Lung (tissue), 11 donors: ENCODE measurements at regions not wholly inside any gene's neighbourhood (a gene's known extent, or its start where the extent isn't known, plus 50 kb on each side); places are given as distances from the start of the nearest gene placed in this dataset.

Experiments used
- ATAC-seq: fragments of 200-7000 bp; cut with Tn5 transposase; one replicate; pipeline ENCODE4 v1.9.1; 2020; ENCODE audit warnings: moderate number of reproducible peaks; ENCODE audit not compliant: insufficient read depth, low FRiP score
- DNase-seq, 3 donors: peaks; one replicate each; pipeline ENCODE4 v3.0.0-alpha.2; 2013 to 2017
- H3K27ac ChIP-seq, 2 donors: one replicate each; pipeline ENCODE4 v1.5.1; 2013; ENCODE audit warnings: mild to moderate bottlenecking in 2 of 2, moderate library complexity in 2 of 2, control low read depth in 1 of 2, inconsistent platforms in 1 of 2, low read depth in 1 of 2, low read length in 1 of 2
- H3K27me3 ChIP-seq, 3 donors: one replicate each; pipeline ENCODE4 v1.5.1; 2013; ENCODE audit warnings: low read length in 2 of 3; ENCODE audit not compliant: control insufficient read depth in 3 of 3, insufficient read depth in 3 of 3
- H3K36me3 ChIP-seq, 4 donors: one replicate each; pipeline ENCODE4 v1.5.1; 2013; ENCODE audit warnings: low read length in 4 of 4, mild to moderate bottlenecking in 1 of 4, moderate library complexity in 1 of 4; ENCODE audit not compliant: control insufficient read depth in 4 of 4, insufficient read depth in 4 of 4
- H3K4me1 ChIP-seq, 5 donors: one replicate each; pipeline ENCODE4 v1.5.1; 2013; ENCODE audit warnings: low read length in 5 of 5, mild to moderate bottlenecking in 2 of 5, moderate library complexity in 1 of 5; ENCODE audit not compliant: control insufficient read depth in 5 of 5, insufficient read depth in 5 of 5
- H3K4me3 ChIP-seq: one replicate; pipeline ENCODE4 v1.5.1; 2013; ENCODE audit warnings: mild to moderate bottlenecking, control low read depth, moderate library complexity
- H3K9ac ChIP-seq, 2 donors: one replicate each; pipeline ENCODE4 v1.5.1; 2013; ENCODE audit warnings: low read length in 2 of 2, control low read depth in 1 of 2; ENCODE audit not compliant: insufficient read depth in 1 of 2
- H3K9me3 ChIP-seq, 4 donors: one replicate each; pipeline ENCODE4 v1.5.1; 2013; ENCODE audit warnings: low read length in 3 of 4, mild to moderate bottlenecking in 1 of 4, moderate library complexity in 1 of 4; ENCODE audit not compliant: control insufficient read depth in 4 of 4, insufficient read depth in 3 of 4
- CTCF ChIP-seq: IDR thresholded peaks from 2 replicates; pipeline ENCODE4 v1.5.1; 2012; ENCODE audit warnings: mild to moderate bottlenecking; ENCODE audit errors: control extremely low read depth, extremely low read depth
- WGBS, 2 donors: extraction: QIAGEN DNeasy Blood & Tissue Kit; methylation state at CpG; one replicate each; pipeline ENCODE4 v1.1.7; 2013; 5-methylcytosine and 5-hydroxymethylcytosine counted together
- donor health status: control.
- donor health status: control.
- donor health status: Bipolar disorder and iron deficiency.
- donor health status: healthy.
- donor health status: DM: yes; HTN: yes; CAD: no.

GRCh38 chr2:6309415-6310255 is 556.1 kb downstream of the CMPK2 start:
- Histone ChIP-seq H3K4me1 (peaks cover 0 to 16% (median 9%) of the 10 kb centered on the region in 5 donors), H3K27ac (no peak overlapping the region), H3K4me3 (no peak overlapping the region), H3K9me3 (no peaks in the 10 kb centered on the region), H3K27me3 (no peaks in the 10 kb centered on the region), H3K9ac (no peak overlapping the region), H3K36me3 (no peaks in the 10 kb centered on the region)
- ATAC-seq (no peak), DNase-seq (no peak)
- WGBS, 2 donors = 78 to 79% methylated on average over 9 of the region's 9 CpGs
- no peak for TF ChIP-seq CTCF

GRCh38 chr2:6310256-6311215 is 555.2 kb downstream of the CMPK2 start:
- H3K4me3 ChIP-seq = no peak overlapping the region
- no peak for ATAC-seq
- H3K9ac ChIP-seq = no peak overlapping the region
- DNase-seq = peak; percentile 53 to 72 (median 66)
- peaks cover 0 to 16% (median 9%) of the 10 kb centered on the region in 5 donors for H3K4me1 ChIP-seq
- no peaks in the 10 kb centered on the region for H3K9me3 ChIP-seq
- H3K27me3 ChIP-seq = no peaks in the 10 kb centered on the region
- WGBS, 2 donors = 44 to 46% methylated on average over 16 of the region's 16 CpGs
- no peak overlapping the region for H3K27ac ChIP-seq
- no peak for TF ChIP-seq CTCF
- H3K36me3 ChIP-seq = no peaks in the 10 kb centered on the region

- no peak for TF ChIP-seq CTCF
- ATAC-seq (no peak), DNase-seq (no peak)
- Histone ChIP-seq H3K27ac (no peak overlapping the region), H3K4me1 (peaks cover 0 to 16% (median 9%) of the 10 kb centered on the region in 5 donors), H3K36me3 (no peaks in the 10 kb centered on the region), H3K9ac (no peak overlapping the region), H3K4me3 (no peak overlapping the region), H3K9me3 (no peaks in the 10 kb centered on the region), H3K27me3 (no peaks in the 10 kb centered on the region)
- 88 to 90% methylated on average over 6 of the region's 6 CpGs for WGBS, 2 donors
Observed at GRCh38 chr2:6312367-6312766, 553.3 kb downstream of the CMPK2 start.
